ENCODE measurements at regions not wholly inside any gene's neighbourhood (a gene's known extent, or its start where the extent isn't known, plus 50 kb on each side); places are given as distances from the start of the nearest gene placed in this dataset.

DNA sequence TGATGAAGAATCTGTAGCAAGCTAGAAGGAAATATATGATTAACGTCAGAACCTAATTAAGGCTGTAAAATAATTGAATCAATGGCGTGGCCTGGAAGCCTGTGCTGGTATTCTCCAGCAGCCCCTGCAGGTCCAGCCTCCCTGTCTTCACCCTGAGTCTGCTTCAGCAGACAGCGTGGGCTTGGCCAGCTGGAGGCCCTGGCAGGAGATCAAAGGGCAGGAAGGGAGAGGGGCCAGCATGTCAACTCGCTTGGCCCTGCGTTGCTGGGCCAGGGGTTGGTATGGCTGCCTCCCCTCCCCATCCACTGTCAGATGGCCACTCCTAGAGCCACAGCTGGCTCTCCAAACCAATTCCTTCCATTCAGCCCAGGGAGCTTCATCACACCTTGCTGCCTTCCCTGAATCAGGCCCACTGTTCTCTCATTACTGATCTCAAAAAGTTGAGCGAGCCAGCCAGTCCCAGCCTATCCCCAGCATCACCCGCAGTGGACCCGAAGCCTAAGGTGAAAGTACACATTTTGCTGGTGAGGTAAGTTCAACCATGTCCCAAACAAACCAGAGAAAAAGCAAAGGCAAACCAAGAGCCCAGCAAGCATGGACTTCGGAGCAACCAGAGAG, 228.4 kb upstream of the AGAP1 start:
- no peak for DNase-seq

DNA sequence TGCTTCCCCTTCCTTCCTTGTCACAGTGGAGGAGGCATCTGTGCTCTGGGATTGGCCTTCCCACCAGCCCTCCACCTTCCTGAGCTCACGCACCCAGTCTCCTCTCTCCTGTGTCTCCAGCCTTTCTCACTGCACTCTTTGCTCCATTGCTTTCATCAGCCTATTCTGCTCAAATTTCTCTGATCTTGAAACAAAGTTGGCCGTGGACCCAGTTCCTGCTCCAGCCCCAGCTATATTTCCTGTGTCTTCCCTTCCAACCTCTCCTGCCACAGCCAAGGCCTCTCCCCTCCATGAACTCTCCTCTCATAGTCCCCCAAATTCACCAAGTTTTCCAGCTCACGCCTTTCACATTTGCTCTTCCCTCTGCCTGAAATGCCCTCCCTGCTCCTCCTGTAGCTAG, 226.6 kb upstream of the AGAP1 start:
- DNase-seq: no peak

- no peak for DNase-seq
These were observed 225.3 kb upstream of the AGAP1 start for GRCh38 chr2:235268535-235268934.

DNA sequence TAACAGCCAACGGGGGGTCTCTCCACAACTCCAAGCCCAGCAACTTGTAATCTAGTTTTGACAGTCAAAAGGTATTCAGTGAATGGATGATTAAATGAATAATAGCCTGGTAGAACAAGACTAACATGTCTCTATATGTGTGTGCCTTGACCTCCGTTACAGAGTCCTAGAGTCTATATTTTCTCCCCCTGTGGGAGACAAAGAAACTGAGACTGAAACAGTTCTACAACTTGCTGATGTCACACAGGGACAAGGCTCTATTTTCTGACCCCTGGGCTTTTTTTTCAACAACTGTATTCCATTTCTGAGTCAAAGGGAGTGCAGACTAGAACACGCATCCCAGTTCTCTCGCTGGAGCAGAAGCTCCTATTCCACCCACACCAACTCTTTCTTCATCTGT, 223.6 kb upstream of the AGAP1 start:
- DNase-seq: no peak

DNA sequence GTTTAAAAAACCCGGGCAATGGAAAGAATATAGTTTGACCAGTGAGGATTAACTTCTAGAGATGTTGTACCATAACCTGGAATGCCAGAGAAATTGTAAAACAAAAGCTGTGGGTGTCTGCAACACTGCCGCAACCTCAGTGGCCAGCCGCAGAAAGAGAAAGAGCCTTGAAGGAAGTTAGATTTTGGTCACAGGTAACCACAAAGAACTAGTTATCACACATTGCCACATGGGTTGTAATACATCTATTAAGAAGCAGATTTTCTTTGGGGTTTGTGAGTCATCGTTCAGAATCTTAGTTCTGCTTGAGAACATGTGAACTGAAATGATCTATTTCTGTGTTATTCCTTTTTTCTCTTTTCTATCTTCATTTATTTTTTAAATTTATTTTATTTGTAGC, 222.9 kb upstream of the AGAP1 start:
- peak; percentile 8 for DNase-seq

GRCh38 chr2:235271936-235272335, 221.9 kb upstream of the AGAP1 start:
- no peak for DNase-seq

DNA sequence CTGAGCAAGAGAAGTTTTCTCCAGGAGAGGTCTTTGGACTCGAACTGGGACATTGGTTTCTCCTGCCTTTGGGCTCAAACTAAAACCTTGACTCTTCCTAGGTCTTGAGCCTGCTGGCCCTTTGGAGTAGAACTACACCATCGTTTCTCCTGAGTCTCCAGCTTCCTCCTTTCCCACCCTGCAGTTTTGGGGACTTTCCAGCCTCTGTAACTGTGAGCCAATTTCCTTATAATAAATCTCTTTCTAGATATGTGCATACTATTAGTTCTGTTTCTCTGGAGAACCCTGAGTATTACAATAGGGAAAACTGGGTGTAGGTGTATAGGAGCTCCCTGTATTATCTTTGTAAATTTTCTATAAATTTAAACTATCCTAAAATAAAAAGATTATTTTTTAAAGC, 219.8 kb upstream of the AGAP1 start:
- DNase-seq: no peak

- no peak for DNase-seq
These were observed 216.4 kb upstream of the AGAP1 start for GRCh38 chr2:235277485-235277884.

DNA sequence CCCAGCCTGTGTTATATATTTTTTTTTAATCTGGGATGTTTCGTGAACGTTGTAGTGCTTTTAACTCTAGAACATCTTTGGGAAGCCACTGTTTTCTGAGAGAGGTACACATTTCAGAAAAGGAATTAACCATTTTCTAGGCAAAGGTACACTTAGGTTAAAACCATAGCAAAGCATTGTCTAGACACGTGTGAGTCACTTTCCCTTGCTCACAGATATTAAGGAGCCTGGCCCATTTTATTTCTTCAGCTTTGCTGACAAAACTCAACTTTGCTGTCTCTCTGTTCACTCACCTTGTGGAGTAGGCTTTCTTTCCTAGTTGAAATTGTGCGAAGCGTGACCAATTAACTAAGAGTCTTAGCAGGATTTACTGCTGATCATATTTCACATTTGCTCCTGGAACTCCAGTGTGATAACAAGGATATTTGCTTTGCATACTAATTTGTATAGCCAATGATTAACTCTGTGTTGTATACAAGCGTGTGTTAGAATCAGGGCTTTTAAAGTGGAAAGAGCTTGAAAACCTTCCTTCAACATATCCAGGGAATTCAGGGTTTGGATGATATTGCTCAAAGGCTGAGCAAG, 215.0 kb upstream of the AGAP1 start:
- DNase-seq: no peak

GRCh38 chr2:235279965-235280364, 213.9 kb upstream of the AGAP1 start:
- DNase-seq: no peak

DNA sequence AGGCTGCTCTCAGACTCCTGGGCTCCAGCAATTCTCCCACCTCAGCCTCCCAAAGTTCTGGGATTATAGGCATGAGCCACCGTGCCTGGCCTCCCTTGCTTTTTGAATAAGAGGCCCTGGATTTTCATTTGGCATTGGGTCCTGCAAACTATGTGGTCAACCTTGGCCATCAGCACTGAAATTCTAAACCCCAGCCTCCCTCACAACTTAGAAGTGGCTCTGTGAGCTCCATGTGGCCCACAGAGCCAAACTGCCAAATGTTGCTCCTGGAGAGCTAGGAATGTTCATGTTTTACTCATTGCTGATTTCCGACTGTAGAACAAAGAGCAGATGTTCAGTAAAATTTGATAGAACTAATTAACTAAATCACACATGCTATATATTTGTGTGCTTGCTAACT, 210.6 kb upstream of the AGAP1 start:
- DNase-seq: no peak

- no peak for DNase-seq
These were observed 207.0 kb upstream of the AGAP1 start for GRCh38 chr2:235286622-235287374.

DNA sequence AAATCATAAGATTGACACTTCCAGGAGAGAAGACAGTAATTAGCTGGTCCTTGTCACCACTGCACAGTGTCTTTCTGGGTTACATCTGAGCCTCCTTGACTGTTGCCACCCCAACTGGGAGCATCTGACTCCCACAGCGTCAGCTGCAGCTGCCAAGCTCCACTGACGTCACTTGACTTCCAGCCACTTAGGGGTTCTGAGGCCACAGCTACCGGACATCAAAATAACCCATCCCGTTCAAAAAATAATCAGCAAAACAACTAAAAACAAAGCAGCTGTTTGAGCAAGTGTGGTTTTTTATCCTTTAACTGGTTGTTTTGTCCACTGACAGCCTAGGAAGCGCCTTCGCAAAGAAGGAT, 206.5 kb upstream of the AGAP1 start:
- DNase-seq: no peak

DNA sequence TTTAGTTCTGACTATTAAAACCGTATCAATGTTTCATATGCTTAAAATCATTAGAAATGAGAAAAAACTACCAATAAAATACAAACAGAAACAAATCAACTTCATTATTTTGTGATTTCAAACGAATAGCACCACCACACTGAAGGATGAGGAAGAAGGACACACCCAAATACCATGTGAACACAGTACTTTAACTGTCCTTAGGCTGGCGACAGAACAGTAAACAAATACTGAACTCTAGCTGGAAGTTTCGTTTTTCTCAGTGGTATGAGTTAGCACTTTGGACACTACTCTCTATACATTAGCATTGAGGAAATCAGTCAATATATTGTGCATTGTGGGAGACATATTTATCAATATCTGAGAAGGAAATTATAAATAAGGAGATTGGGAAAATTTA, 202.4 kb upstream of the AGAP1 start:
- no peak for DNase-seq

- DNase-seq: no peak
These were observed 200.8 kb upstream of the AGAP1 start for GRCh38 chr2:235293061-235293460.

- DNase-seq: no peak
These were observed 198.0 kb upstream of the AGAP1 start for GRCh38 chr2:235295831-235296230.

GRCh38 chr2:235300368-235301201, 193.3 kb upstream of the AGAP1 start:
- DNase-seq: no peak

GRCh38 chr2:235301202-235302076, 192.4 kb upstream of the AGAP1 start:
- DNase-seq: no peak

GRCh38 chr2:235302263-235302662, 191.6 kb upstream of the AGAP1 start:
- no peak for DNase-seq

- DNase-seq: no peak
These were observed 190.1 kb upstream of the AGAP1 start for GRCh38 chr2:235303499-235304291.

- DNase-seq: no peak
These were observed 188.2 kb upstream of the AGAP1 start for GRCh38 chr2:235305678-235306077.

DNA sequence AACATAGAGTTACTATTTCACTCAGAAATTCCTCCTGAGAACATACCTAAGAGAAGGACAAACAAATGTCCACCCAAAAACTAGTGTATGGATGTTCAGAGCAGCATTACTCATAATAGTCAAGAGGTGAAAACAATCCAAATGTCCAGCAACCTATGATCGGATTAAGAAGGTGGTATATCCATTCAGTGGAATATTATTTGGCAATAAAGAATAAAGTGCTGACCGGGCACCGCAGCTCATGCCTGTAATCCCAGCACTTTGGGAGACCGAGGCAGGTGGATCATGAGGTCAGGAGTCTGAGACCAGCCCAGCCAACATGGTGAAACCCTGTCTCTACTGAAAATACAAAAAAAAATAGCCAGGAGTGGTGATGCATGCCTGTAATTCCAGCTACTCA, 182.8 kb upstream of the AGAP1 start:
- DNase-seq: no peak

All from stimulated activated naive CD4-positive, alpha-beta T cell treated with Interleukin-2 at 50 U/mL for 16 hours (primary cell).